Non-pigmented ciliary epithelial cell (primary cell): ENCODE measurements at regions not wholly inside any gene's neighbourhood (a gene's known extent, or its start where the extent isn't known, plus 50 kb on each side); places are given as distances from the start of the nearest gene placed in this dataset.
"Not testable (repeated sequence)": the region's sequence is repeated elsewhere in the genome, so short reads cannot be mapped to it uniquely, and the experiment has no call there.

ENCODE experiments used
- DNase-seq: peaks from one replicate; pipeline ENCODE4 v3.0.0-alpha.2; 2010; ENCODE audit warnings: low read depth

GRCh38 chr5:168131519-168131918 is 159.9 kb upstream of the WWC1 start:
- no peak for DNase-seq

- DNase-seq = peak; percentile 10
Observed at GRCh38 chr5:168132241-168132641, 159.2 kb upstream of the WWC1 start.

GRCh38 chr5:168135897-168136296 is 155.5 kb upstream of the WWC1 start:
- DNase-seq = no peak

GRCh38 chr5:168136340-168136739 is 155.1 kb upstream of the WWC1 start:
- no peak for DNase-seq

GRCh38 chr5:168137265-168137664 is 154.2 kb upstream of the WWC1 start:
- no peak for DNase-seq

- DNase-seq = no peak
Observed at GRCh38 chr5:168140241-168140640, 151.2 kb upstream of the WWC1 start.

GRCh38 chr5:168142402-168142801 is 149.0 kb upstream of the WWC1 start:
- no peak for DNase-seq

- DNase-seq = not testable (repeated sequence)
Observed at GRCh38 chr5:168143521-168143920, 147.9 kb upstream of the WWC1 start.

GRCh38 chr5:168147106-168147505 is 144.3 kb upstream of the WWC1 start:
- no peak for DNase-seq

GRCh38 chr5:168147568-168148360 is 143.7 kb upstream of the WWC1 start:
- no peak for DNase-seq

- DNase-seq = no peak
Observed at GRCh38 chr5:168151041-168151440, 140.4 kb upstream of the WWC1 start.

- no peak for DNase-seq
Observed at GRCh38 chr5:168152660-168153059, 138.8 kb upstream of the WWC1 start.

- no peak for DNase-seq
Observed at GRCh38 chr5:168153263-168153875, 138.1 kb upstream of the WWC1 start.

- DNase-seq = no peak
Observed at GRCh38 chr5:168153876-168154270, 137.6 kb upstream of the WWC1 start.

GRCh38 chr5:168155585-168155984 is 135.9 kb upstream of the WWC1 start:
- DNase-seq = no peak

- DNase-seq = no peak
Observed at GRCh38 chr5:168156170-168156569, 135.3 kb upstream of the WWC1 start.

GRCh38 chr5:168157141-168157540 is 134.3 kb upstream of the WWC1 start:
- no peak for DNase-seq

GRCh38 chr5:168159425-168159824 is 132.0 kb upstream of the WWC1 start:
- no peak for DNase-seq

GRCh38 chr5:168162464-168162863 is 129.0 kb upstream of the WWC1 start:
- DNase-seq = no peak

- no peak for DNase-seq
Observed at GRCh38 chr5:168163966-168164365, 127.5 kb upstream of the WWC1 start.

GRCh38 chr5:168165221-168165914 is 126.1 kb upstream of the WWC1 start:
- no peak for DNase-seq

GRCh38 chr5:168165977-168166376 is 125.5 kb upstream of the WWC1 start:
- no peak for DNase-seq

- DNase-seq = no peak
Observed at GRCh38 chr5:168167338-168167737, 124.1 kb upstream of the WWC1 start.
